NCI-H2107 treated with DMSO at 0.1 percent for 48 hours (cell line): ENCODE measurements at regions not wholly inside any gene's neighbourhood (a gene's known extent, or its start where the extent isn't known, plus 50 kb on each side); places are given as distances from the start of the nearest gene placed in this dataset.
"Not testable (repeated sequence)": the region's sequence is repeated elsewhere in the genome, so short reads cannot be mapped to it uniquely, and the experiment has no call there.

Experiments
- DNase-seq: peaks from one replicate; lab custom pipeline; 2025; ENCODE audit not compliant: unreplicated experiment; lab: John Stamatoyannopoulos, UW

- DNase-seq, result no peak
These were observed 297.1 kb upstream of the RBMS1 start for GRCh38 chr2:160790738-160791137.

DNA sequence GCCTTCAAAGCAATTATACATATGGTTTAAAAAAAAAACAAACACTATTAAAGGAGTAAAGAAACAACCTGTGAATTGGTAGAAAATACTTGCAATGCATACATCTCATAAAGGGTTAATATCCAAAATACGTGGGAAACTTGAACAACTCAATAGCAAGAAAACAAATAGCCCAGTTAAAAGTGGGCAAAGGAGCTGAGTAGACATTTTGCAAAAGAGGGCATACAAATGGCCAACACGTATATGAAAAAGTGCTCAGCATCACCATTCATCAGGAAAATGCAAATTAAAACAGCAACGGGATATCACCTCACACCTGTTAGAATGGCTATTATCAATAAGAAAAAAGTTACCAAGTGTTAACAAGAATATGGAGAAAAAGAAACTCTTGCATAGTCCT, 298.3 kb upstream of the RBMS1 start:
- DNase-seq, result no peak

- DNase-seq, result no peak
These were observed 299.2 kb upstream of the RBMS1 start for GRCh38 chr2:160792837-160793236.

DNA sequence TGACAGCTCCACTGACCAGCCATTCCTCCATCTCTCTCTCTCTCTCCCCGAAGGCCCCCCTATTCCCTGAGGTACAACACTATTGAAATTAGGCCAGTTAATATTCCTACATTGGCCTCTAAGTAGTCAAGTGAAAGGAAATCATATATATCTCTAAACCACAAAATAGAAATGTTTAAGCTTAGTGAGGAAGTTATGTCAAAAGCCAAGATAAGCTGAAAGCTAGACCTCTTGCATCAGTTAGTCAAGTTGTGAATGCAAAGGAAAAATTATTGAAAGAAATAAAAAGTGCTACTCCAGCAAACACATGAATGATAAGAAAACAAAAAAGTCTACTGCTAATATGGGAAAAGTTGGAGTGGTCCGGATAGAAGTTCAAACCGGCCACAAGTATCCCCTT, 301.3 kb upstream of the RBMS1 start:
- DNase-seq, result no peak

DNA sequence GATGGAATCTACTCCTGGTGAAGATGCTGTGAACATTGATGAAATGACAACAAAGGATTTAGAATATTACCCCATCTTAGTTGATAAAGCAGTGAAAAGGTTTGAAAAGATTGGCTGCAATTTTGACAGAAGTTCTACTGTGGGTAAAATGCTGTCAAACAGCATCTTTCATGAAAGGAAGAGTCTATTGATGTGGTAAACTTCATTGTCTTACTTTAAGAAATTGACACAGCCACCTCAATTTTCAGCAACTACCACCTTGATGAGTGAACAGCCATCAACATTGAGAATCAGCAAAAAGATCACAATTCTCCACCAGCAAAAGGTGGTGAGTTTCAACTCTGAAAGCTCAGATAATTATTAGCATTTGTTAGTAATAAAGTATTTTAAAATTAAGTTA, 310.3 kb upstream of the RBMS1 start:
- no peak for DNase-seq

DNA sequence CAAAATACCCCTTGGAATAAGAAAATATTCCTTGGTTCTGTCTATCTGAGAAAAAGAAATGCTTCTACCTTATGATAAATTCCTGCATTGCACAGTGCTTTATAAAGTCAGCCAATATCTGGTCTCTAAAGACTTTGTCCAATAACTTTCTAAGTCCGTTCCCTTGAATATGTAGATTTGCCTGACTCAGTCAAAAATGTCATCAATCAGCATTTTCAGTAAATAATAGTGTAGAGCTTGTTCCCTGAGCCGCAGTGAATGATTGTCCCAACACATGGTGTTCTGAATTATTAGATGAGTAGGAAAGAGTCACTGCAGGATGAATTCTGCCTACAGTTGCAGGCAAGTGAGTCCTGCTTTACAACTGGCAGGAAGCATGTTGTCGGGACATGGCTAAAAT, 316.8 kb upstream of the RBMS1 start:
- no peak for DNase-seq

DNA sequence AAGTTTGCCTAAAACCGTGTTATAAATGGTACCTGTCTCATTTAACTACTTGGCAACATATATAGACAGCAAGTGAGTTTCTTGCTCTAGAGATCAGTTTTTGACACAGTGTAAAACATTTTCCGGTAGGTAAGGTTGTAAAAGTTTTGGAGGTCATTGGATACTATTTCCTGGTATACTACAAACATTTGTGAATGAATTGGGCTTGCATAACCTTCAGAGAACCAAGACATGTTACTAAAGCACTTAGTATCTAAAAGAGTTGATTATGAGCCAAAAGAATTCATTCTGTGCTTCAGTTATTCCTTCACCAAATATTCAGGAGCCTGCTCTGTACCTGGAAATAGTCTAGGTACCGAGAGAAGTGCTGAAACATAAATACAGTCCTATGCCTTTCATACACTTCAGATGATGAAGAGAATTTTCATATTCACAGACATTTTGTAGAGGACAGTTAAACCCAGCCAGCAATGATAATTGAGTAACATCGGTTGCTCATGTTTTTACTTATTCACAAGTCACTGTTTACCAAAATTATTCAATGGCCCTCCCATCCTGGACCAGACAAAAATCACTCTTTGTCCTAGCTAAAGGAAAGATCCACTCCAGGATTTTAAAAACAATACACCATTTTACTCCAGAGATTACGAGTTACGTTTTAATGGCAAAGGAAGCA, 319.4 kb upstream of the RBMS1 start:
- DNase-seq, result no peak

- DNase-seq, result no peak
These were observed 319.9 kb upstream of the RBMS1 start for GRCh38 chr2:160813506-160813858.

GRCh38 chr2:160816916-160817499, 323.4 kb upstream of the RBMS1 start:
- DNase-seq, result no peak

DNA sequence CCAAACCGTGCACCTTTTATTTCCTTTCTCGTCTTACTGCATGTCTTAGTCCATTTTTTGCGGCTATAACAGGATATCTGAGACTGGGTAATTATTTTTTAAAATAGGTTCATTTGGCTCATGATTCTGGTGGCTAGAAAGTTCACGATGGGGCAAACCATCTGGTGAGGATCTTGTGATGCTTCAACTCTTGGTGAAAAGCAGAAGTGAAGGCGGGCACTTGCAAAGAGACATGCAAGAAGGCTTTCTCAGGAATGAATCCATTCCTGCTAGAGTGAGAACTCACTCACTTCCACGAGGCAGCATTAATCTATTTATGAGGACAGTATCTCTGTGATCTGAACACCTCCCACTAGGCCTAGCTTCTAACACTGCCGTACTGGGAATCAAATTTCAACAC, 327.1 kb upstream of the RBMS1 start:
- DNase-seq, result no peak

DNA sequence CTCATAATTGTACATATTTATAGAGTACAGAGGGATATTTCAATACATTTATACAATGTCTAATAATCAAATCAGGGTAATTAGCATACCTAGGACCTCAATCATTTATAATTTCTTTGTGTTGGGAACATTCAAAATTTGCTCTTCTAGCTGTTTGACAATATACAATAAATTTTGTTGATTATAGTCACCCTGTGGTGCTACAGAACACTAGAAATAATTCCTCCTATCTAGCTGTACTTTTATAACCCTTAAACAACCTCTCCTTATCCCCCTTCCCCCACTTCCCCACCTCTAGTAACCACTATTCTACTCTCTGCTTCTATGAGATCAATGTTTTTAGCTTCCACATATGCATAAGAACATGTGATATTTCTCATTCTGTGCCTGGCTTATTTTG, 328.4 kb upstream of the RBMS1 start:
- DNase-seq, result no peak

- no peak for DNase-seq
These were observed 331.8 kb upstream of the RBMS1 start for GRCh38 chr2:160825433-160825832.

GRCh38 chr2:160826496-160826895, 332.9 kb upstream of the RBMS1 start:
- no peak for DNase-seq

- no peak for DNase-seq
These were observed 332.2 kb upstream of the TANK start for GRCh38 chr2:160828076-160828475.

DNA sequence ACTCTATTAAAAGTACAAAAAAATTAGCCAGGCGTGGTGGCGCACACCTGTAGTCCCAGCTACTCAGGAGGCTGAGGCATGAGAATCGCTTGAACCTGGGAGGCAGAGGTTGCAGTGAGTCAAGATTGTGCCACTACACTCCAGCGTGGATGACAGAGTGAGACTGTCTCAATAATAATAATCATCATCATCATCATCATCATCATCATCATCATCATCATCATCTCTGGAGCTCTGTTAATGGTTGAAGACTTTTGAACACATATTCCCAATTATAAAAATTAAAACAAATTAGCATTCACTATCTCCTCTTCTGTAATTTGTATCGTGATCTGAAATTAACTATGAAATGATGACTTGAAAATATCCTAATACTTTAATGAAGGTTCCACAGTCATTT, 327.8 kb upstream of the TANK start:
- DNase-seq, result not testable (repeated sequence)

- no peak for DNase-seq
These were observed 325.1 kb upstream of the TANK start for GRCh38 chr2:160835166-160835565.

GRCh38 chr2:160836755-160837154, 323.5 kb upstream of the TANK start:
- no peak for DNase-seq

- no peak for DNase-seq
These were observed 322.8 kb upstream of the TANK start for GRCh38 chr2:160837416-160837815.

- DNase-seq, result no peak
These were observed 322.1 kb upstream of the TANK start for GRCh38 chr2:160838147-160838546.

DNA sequence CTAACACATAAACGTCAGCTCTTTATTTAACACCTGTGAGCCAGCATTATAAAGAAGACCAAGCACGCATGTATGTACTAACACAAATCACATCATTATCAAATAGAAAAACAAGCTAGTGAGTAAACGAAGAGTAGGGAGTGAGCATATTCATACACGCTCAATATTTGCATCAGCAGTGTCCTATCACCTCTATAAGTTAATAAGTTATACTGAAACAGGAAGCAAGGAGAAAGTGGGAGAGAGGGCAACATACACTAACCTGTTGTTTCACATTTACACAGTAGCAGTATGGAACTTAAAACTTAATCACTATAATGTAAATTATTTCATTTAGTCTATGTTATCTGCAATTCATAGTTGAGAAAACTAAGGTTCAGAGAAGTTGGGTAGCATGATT, 321.5 kb upstream of the TANK start:
- no peak for DNase-seq

GRCh38 chr2:160842286-160842685, 317.9 kb upstream of the TANK start:
- no peak for DNase-seq

DNA sequence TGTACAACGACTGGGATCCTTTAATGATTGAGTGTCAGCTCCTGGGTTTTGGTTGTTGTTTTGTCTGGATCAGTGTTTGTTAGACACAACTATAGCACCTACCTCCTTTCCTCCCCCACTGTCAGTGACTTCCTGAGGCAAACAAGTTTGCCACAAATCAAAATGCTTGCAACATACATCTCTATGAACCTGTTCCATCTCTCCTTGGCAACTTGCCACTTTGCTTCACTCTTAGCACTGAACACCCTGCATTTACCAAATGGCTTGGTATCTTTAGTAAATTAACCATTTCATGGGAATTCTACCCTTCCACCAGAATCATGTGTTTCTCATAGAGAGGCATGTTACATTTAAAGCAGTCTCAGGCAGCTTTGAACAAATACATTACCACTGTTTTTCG, 301.1 kb upstream of the TANK start:
- DNase-seq, result no peak

GRCh38 chr2:160862226-160862625, 298.0 kb upstream of the TANK start:
- no peak for DNase-seq
